GM19438 (cell line): ENCODE measurements at regions not wholly inside any gene's neighbourhood (a gene's known extent, or its start where the extent isn't known, plus 50 kb on each side); places are given as distances from the start of the nearest gene placed in this dataset.
"Not testable (repeated sequence)": the region's sequence is repeated elsewhere in the genome, so short reads cannot be mapped to it uniquely, and the experiment has no call there.

ENCODE experiments used
- ATAC-seq: cut with Tn5 transposase; IDR thresholded peaks from one replicate; pipeline ENCODE4 v1.9.1; 2021; ENCODE audit warnings: low read depth; ENCODE audit not compliant: unreplicated experiment

GRCh38 chr18:26654616-26655524, 106.5 kb upstream of the KCTD1 start:
- ATAC-seq = no peak

GRCh38 chr18:26653943-26654615, 105.7 kb upstream of the KCTD1 start:
- ATAC-seq = no peak

GRCh38 chr18:26652501-26652900, 104.1 kb upstream of the KCTD1 start:
- ATAC-seq = no peak

GRCh38 chr18:26650310-26651268, 102.2 kb upstream of the KCTD1 start:
- ATAC-seq = peak; percentile 21

- no peak for ATAC-seq
These were observed 100.8 kb upstream of the KCTD1 start for GRCh38 chr18:26649193-26649543.

GRCh38 chr18:26648509-26649192, 100.3 kb upstream of the KCTD1 start:
- no peak for ATAC-seq

GRCh38 chr18:26646901-26647300, 98.5 kb upstream of the KCTD1 start:
- no peak for ATAC-seq

GRCh38 chr18:26642440-26643348, 94.3 kb upstream of the KCTD1 start:
- ATAC-seq = no peak

- ATAC-seq = no peak
These were observed 92.2 kb upstream of the KCTD1 start for GRCh38 chr18:26640541-26640940.

GRCh38 chr18:26639149-26639548, 90.8 kb upstream of the KCTD1 start:
- no peak for ATAC-seq

GRCh38 chr18:26637983-26638382, 89.6 kb upstream of the KCTD1 start:
- no peak for ATAC-seq

- no peak for ATAC-seq
These were observed 89.0 kb upstream of the KCTD1 start for GRCh38 chr18:26637324-26637723.

GRCh38 chr18:26635466-26635865, 87.1 kb upstream of the KCTD1 start:
- no peak for ATAC-seq

GRCh38 chr18:26634631-26635030, 86.3 kb upstream of the KCTD1 start:
- no peak for ATAC-seq

GRCh38 chr18:26631135-26631534, 82.8 kb upstream of the KCTD1 start:
- ATAC-seq = no peak

GRCh38 chr18:26630596-26630995, 82.2 kb upstream of the KCTD1 start:
- ATAC-seq = no peak

- ATAC-seq = no peak
These were observed 79.7 kb upstream of the KCTD1 start for GRCh38 chr18:26628017-26628416.

- ATAC-seq = no peak
These were observed 76.1 kb upstream of the KCTD1 start for GRCh38 chr18:26624443-26624842.

- ATAC-seq = not testable (repeated sequence)
These were observed 75.0 kb upstream of the KCTD1 start for GRCh38 chr18:26623314-26623713.
